Karpas-422 (cell line): ENCODE measurements at regions not wholly inside any gene's neighbourhood (a gene's known extent, or its start where the extent isn't known, plus 50 kb on each side); places are given as distances from the start of the nearest gene placed in this dataset.

ENCODE experiments used
- DNase-seq: peaks from one replicate; pipeline ENCODE4 v3.0.0-alpha.2; 2015
- H2AFZ ChIP-seq: fragments of 200-600 bp; sonication (generic); 2 replicates; pipeline ENCODE4 v1.6.1; 2014; ENCODE audit warnings: antibody characterized with exemption, low read length, mixed read lengths
- H3K27ac ChIP-seq: fragments of 200-600 bp; sonication (generic); 2 replicates; pipeline ENCODE4 v1.5.1; 2014; ENCODE audit warnings: mild to moderate bottlenecking, low read length, moderate library complexity
- H3K27me3 ChIP-seq: fragments of 200-600 bp; sonication (generic); 2 replicates; pipeline ENCODE4 v1.6.1; 2014; ENCODE audit warnings: low read length, mixed read lengths
- H3K36me3 ChIP-seq: fragments of 200-600 bp; sonication (generic); 2 replicates; pipeline ENCODE4 v1.6.1; 2014; ENCODE audit warnings: low read length, mixed read lengths; ENCODE audit not compliant: insufficient read depth
- H3K4me1 ChIP-seq: fragments of 200-600 bp; sonication (generic); 2 replicates; pipeline ENCODE4 v1.6.1; 2014; ENCODE audit warnings: mild to moderate bottlenecking, low read length, mixed read lengths
- H3K4me2 ChIP-seq: fragments of 200-600 bp; sonication (generic); 2 replicates; pipeline ENCODE4 v1.6.1; 2014; ENCODE audit warnings: low read length, low read depth, mild to moderate bottlenecking; ENCODE audit not compliant: poor library complexity, severe bottlenecking
- H3K4me3 ChIP-seq: fragments of 200-600 bp; sonication (generic); 2 replicates; pipeline ENCODE4 v1.5.1; 2014; ENCODE audit warnings: mild to moderate bottlenecking, antibody characterized with exemption, low read length, mixed read lengths
- H3K79me2 ChIP-seq: fragments of 200-600 bp; sonication (generic); 2 replicates; pipeline ENCODE4 v1.6.1; 2014; ENCODE audit warnings: mild to moderate bottlenecking, low read length, mixed read lengths
- H3K9ac ChIP-seq: fragments of 200-600 bp; sonication (generic); 2 replicates; pipeline ENCODE4 v1.6.0; 2014; ENCODE audit warnings: low read length
- H3K9me2 ChIP-seq: fragments of 200-600 bp; sonication (generic), shearing (Covaris generic); replicated peaks from 2 replicates; pipeline ENCODE4 v1.6.0; 2014; ENCODE audit warnings: mild to moderate bottlenecking, low read length, moderate library complexity; ENCODE audit not compliant: insufficient read depth
- H3K9me3 ChIP-seq: fragments of 300-700, 200-600 bp; sonication (generic); 2 replicates; pipeline ENCODE4 v1.6.1; 2014; ENCODE audit warnings: low read length, mixed read lengths
- H4K20me1 ChIP-seq: fragments of 200-600 bp; sonication (generic); 2 replicates; pipeline ENCODE4 v1.6.1; 2014; ENCODE audit warnings: mild to moderate bottlenecking, antibody characterized with exemption, low read length, low read depth; ENCODE audit not compliant: insufficient read depth

DNA sequence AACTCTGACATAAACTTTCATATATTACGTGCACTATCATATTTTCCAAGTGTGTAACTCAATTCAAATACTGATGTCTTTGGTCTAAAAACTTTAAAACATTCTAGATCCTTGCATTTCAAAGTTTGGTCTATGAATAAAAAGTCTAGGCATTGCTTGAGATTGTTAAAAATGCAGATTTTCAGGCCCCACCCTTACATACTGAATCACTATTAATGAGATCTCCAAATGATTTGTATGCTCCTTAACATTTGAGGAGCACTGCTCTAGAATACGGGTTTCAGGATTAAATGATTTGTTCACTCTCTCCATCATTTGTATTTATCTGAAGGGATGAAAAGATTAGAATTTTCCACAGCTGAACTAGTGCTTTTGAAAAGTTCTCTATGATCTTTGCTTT, 202.9 kb downstream of the KBTBD8 start:
- no peaks in the 10 kb centered on the region for H4K20me1 ChIP-seq
- H3K79me2 ChIP-seq: no peaks in the 10 kb centered on the region
- no peak overlapping the region for H3K27ac ChIP-seq
- no peak overlapping the region for H3K4me2 ChIP-seq
- no peak overlapping the region for H3K9ac ChIP-seq
- no peaks in the 10 kb centered on the region for H3K9me2 ChIP-seq
- no peaks in the 10 kb centered on the region for H3K36me3 ChIP-seq
- H3K4me1 ChIP-seq: no peaks in the 10 kb centered on the region
- H2AFZ ChIP-seq: no peak overlapping the region
- no peak overlapping the region for H3K4me3 ChIP-seq
- no peaks in the 10 kb centered on the region for H3K27me3 ChIP-seq
- H3K9me3 ChIP-seq: no peaks in the 10 kb centered on the region
- DNase-seq: no peak

DNA sequence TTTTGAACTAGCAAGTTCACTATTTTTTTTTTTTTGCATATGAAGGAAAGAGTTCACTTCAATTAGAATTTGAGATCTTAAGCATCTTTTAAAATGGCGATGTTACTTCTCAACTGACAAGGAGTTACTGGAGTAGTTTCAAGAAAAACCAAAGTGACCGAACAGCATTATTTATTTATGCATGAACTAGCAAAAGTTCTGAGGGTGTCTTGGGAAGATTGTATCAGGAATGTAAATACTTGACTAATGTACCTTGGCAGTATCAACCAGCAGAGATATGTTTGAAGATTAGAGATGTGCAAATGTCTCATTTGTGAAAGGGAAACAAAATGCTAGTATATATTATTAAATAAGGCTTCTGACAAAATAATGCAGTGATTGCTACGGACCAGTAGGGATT, 203.9 kb downstream of the KBTBD8 start:
- H2AFZ ChIP-seq: no peak overlapping the region
- no peaks in the 10 kb centered on the region for H4K20me1 ChIP-seq
- no peaks in the 10 kb centered on the region for H3K4me1 ChIP-seq
- H3K4me2 ChIP-seq: no peak overlapping the region
- no peaks in the 10 kb centered on the region for H3K79me2 ChIP-seq
- no peaks in the 10 kb centered on the region for H3K9me3 ChIP-seq
- no peak overlapping the region for H3K9ac ChIP-seq
- H3K9me2 ChIP-seq: no peaks in the 10 kb centered on the region
- DNase-seq: no peak
- no peaks in the 10 kb centered on the region for H3K27me3 ChIP-seq
- no peak overlapping the region for H3K27ac ChIP-seq
- H3K4me3 ChIP-seq: no peak overlapping the region
- no peaks in the 10 kb centered on the region for H3K36me3 ChIP-seq

DNA sequence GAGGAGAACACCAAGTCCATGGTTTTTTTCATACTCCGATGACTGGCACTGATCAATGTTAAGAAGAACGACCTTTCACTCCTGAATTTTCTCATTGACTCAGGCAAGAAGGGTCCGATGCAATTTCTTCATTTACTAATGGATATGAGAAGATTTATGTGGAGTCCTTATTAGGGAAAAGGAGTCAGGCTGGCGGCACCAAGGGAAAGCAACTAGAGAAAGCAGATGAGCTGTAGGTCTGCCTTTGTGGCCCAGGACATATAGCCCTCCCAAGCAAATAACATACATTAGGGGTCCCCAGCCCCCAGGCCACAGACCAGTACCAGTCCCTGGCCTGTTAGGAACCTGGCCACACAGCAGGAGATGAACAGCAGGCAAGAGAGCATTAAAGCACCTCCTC, 206.8 kb downstream of the KBTBD8 start:
- Histone ChIP-seq H3K9ac (no peak overlapping the region), H3K4me1 (no peaks in the 10 kb centered on the region), H3K27ac (no peak overlapping the region), H3K36me3 (no peaks in the 10 kb centered on the region), H3K4me2 (no peak overlapping the region), H3K79me2 (no peaks in the 10 kb centered on the region), H3K4me3 (no peak overlapping the region), H3K27me3 (no peaks in the 10 kb centered on the region), H4K20me1 (no peaks in the 10 kb centered on the region), H3K9me3 (no peaks in the 10 kb centered on the region), H3K9me2 (no peaks in the 10 kb centered on the region), H2AFZ (no peak overlapping the region)
- no peak for DNase-seq

DNA sequence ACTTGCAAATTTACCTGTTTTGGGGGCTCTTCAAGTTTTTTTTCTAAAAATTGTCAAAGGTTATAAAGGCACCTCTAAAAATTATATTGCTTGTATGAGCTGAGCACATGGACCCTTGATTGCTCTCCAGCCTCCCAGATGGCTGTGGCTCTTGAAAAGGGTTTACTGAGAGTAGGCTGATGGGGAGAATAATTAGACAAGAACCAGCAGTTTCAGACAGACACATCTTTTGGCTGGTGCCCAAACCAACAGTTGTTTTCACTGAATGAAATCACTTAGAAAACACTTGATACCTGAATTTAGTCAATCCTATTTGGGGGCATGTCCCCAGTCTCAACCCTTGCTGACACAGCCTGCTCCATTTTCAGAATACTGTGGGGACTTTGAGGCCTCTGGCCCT, 217.6 kb downstream of the KBTBD8 start:
- Histone ChIP-seq H3K27me3 (no peaks in the 10 kb centered on the region), H3K4me3 (no peak overlapping the region), H3K4me2 (no peak overlapping the region), H3K4me1 (no peaks in the 10 kb centered on the region), H3K27ac (no peak overlapping the region), H3K9me3 (no peaks in the 10 kb centered on the region), H4K20me1 (no peaks in the 10 kb centered on the region), H3K9ac (no peak overlapping the region), H3K36me3 (no peaks in the 10 kb centered on the region), H3K9me2 (no peaks in the 10 kb centered on the region), H3K79me2 (no peaks in the 10 kb centered on the region), H2AFZ (no peak overlapping the region)
- no peak for DNase-seq

DNA sequence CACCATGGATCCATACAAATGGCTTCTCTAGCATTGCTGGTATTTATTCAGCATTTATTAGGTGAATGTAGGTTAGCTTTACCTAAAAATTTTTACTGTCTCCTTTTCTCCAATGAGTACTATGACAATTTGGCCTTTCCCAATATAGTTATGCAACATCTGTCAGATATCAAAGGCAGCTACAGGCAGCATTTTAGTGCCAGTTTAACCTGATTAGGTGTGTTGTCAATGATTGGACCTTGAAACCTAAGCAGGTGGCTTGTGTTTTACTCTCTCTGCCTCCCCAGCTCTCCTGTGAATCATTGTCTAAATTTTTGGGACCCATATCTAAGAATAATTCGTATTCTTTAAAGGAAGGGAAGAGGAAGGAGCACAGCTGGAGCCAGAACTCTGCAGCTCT, 228.9 kb downstream of the KBTBD8 start:
- H4K20me1 ChIP-seq: no peaks in the 10 kb centered on the region
- no peak for DNase-seq

DNA sequence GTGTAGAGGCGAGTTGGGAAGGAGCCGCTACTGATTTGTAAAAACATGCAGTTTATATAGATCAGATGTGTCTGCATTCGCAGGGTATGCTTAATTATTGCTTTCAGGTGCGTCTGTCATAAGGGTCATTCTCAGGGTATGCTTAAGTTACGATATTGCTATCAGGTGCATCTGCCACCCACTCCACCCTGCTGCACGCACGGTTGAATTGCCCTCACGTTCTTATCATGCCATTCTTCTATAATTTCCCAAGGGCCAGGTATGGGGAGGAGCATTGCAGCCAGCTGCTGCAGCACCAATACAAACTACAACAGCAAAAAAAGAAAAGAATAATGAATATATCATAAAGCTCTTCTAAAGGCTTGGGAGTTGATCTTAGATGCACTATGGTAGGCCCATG, 230.0 kb downstream of the KBTBD8 start:
- H3K79me2 ChIP-seq: no peaks in the 10 kb centered on the region
- H2AFZ ChIP-seq: no peak overlapping the region
- H3K4me2 ChIP-seq: no peak overlapping the region
- H3K9me3 ChIP-seq: no peaks in the 10 kb centered on the region
- no peaks in the 10 kb centered on the region for H3K4me1 ChIP-seq
- no peak overlapping the region for H3K27ac ChIP-seq
- H3K9me2 ChIP-seq: no peaks in the 10 kb centered on the region
- H3K27me3 ChIP-seq: no peaks in the 10 kb centered on the region
- DNase-seq: no peak
- H3K4me3 ChIP-seq: no peak overlapping the region
- no peaks in the 10 kb centered on the region for H4K20me1 ChIP-seq
- no peaks in the 10 kb centered on the region for H3K36me3 ChIP-seq
- H3K9ac ChIP-seq: no peak overlapping the region

More for the DNA sequence above, 228.9 kb downstream of the KBTBD8 start:
- no peak overlapping the region for H3K27ac ChIP-seq
- no peak overlapping the region for H3K9ac ChIP-seq
- H3K9me2 ChIP-seq: no peaks in the 10 kb centered on the region
- no peaks in the 10 kb centered on the region for H3K27me3 ChIP-seq
- H3K79me2 ChIP-seq: no peaks in the 10 kb centered on the region
- no peaks in the 10 kb centered on the region for H3K36me3 ChIP-seq
- no peaks in the 10 kb centered on the region for H3K4me1 ChIP-seq
- no peak overlapping the region for H3K4me3 ChIP-seq
- no peak overlapping the region for H2AFZ ChIP-seq
- no peaks in the 10 kb centered on the region for H3K9me3 ChIP-seq
- H3K4me2 ChIP-seq: no peak overlapping the region

DNA sequence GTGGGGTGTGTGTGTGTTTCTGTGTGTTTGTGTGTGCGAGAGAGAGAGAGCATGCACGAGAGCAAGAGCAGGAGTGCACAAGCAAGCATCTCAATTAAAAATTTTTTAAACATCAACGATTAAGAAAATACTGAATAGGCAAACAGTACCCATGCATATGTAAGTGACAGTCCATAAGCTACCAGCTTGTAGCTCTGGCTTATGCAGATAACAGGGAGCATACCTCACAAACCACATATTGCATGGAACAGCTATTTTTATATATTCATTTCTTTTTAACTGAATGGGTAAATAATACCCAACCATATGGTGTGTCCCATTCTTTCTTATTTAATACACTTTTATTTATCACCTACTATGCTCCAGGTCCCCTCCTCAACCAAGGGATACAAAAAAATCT, 234.5 kb downstream of the KBTBD8 start:
- H3K27ac ChIP-seq: no peak overlapping the region
- no peaks in the 10 kb centered on the region for H3K27me3 ChIP-seq
- no peak overlapping the region for H2AFZ ChIP-seq
- H3K4me2 ChIP-seq: no peak overlapping the region
- H4K20me1 ChIP-seq: no peaks in the 10 kb centered on the region
- no peaks in the 10 kb centered on the region for H3K79me2 ChIP-seq
- H3K9ac ChIP-seq: no peak overlapping the region
- no peaks in the 10 kb centered on the region for H3K36me3 ChIP-seq
- no peaks in the 10 kb centered on the region for H3K4me1 ChIP-seq
- DNase-seq: no peak
- no peaks in the 10 kb centered on the region for H3K9me2 ChIP-seq
- no peaks in the 10 kb centered on the region for H3K9me3 ChIP-seq
- no peak overlapping the region for H3K4me3 ChIP-seq

DNA sequence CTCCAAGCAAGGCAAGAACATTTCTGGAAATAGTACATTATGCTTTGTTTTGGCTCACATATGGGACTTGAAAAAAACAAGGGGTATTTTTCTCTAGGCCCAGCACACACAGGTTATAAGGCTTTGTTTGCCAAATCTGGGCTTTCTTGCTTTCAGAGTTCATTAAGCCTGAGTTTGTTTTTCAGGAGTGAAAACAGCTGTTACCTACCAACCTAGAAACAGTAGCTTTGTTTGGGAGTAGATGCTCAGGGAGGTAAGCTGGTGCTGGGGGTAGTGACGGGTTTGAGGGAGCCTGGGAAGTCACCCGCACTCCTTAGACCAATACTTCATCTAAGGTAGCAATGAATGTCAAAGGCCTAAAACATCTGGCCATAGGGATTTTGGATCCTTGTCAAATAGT, 241.2 kb downstream of the KBTBD8 start:
- no peak overlapping the region for H3K9ac ChIP-seq
- H3K4me3 ChIP-seq: no peak overlapping the region
- H3K79me2 ChIP-seq: no peaks in the 10 kb centered on the region
- H3K9me3 ChIP-seq: no peaks in the 10 kb centered on the region
- H3K27ac ChIP-seq: no peak overlapping the region
- H3K4me1 ChIP-seq: no peaks in the 10 kb centered on the region
- H3K36me3 ChIP-seq: no peaks in the 10 kb centered on the region
- no peak for DNase-seq
- no peaks in the 10 kb centered on the region for H4K20me1 ChIP-seq
- no peaks in the 10 kb centered on the region for H3K9me2 ChIP-seq
- no peak overlapping the region for H2AFZ ChIP-seq
- H3K27me3 ChIP-seq: no peaks in the 10 kb centered on the region
- H3K4me2 ChIP-seq: no peak overlapping the region

DNA sequence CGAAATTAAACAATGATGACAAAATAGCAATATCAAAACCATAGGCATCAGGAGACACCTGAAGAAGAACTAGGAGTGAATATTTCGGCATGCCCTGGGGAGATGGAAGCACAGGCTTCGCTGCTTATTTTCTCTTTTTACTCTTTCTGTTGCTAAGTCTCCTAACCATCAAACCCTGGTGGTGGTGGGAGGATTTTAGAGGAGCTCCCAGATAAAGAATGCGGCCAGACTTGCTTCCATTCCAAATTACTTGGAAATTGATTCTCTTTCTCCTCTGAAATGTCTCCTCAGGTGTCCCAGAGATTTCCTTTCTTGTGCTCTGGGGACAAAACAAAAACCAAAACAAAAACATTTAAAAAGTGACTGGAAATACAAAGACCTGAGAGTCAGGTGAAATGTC, 243.0 kb downstream of the KBTBD8 start:
- no peaks in the 10 kb centered on the region for H3K9me3 ChIP-seq
- no peaks in the 10 kb centered on the region for H3K27me3 ChIP-seq
- no peak overlapping the region for H2AFZ ChIP-seq
- no peak overlapping the region for H3K27ac ChIP-seq
- no peaks in the 10 kb centered on the region for H3K4me1 ChIP-seq
- H3K36me3 ChIP-seq: no peaks in the 10 kb centered on the region
- H3K4me3 ChIP-seq: no peak overlapping the region
- H3K9me2 ChIP-seq: no peaks in the 10 kb centered on the region
- H3K4me2 ChIP-seq: no peak overlapping the region
- H3K79me2 ChIP-seq: no peaks in the 10 kb centered on the region
- H4K20me1 ChIP-seq: no peaks in the 10 kb centered on the region
- DNase-seq: no peak
- no peak overlapping the region for H3K9ac ChIP-seq
